ENCODE measurements at regions not wholly inside any gene's neighbourhood (a gene's known extent, or its start where the extent isn't known, plus 50 kb on each side); places are given as distances from the start of the nearest gene placed in this dataset.

DNA sequence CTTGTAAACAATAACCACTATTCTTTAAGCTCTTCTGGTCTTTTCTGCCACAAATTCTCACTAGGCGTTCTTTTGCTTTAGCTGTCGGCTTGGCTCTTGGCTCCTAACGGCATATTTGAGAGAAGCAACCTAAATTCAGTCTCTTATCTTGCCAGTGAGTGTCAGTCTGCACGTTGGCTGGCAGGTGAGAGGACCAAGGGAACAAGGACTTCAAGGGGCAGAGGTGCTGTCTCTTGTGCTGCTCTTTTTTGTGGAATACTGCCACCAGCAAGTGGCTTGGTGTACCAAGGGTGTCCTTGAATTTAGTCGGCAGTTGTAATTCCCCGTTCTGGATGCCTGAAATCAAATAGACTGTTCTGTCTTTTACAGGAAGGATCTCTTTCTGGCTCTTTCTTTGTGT, 77.8 kb upstream of the SLC4A4 start:
- Histone ChIP-seq H3K79me2 (ENCODE audit: control insufficient read depth, insufficient read depth, low read length) (peaks cover 25% of the 10 kb centered on the region), H3K4me1 (ENCODE audit: control insufficient read depth, extremely low read depth, insufficient read depth, low read length) (peaks cover 13% of the 10 kb centered on the region), H3K36me3 (ENCODE audit: control insufficient read depth, insufficient read depth, low read length) (no peaks in the 10 kb centered on the region), H3K4me2 (ENCODE audit: extremely low read depth, insufficient read depth, low read length) (no peak overlapping the region), H3K4me3 (replicated peaks in 1 of 4; ENCODE audit: control extremely low read depth in 1 of 4, insufficient read depth in 1 of 4, low read depth in 3 of 4, low read length in 4 of 4) (no peak overlapping the region), H3K9me3 (ENCODE audit: control insufficient read depth, insufficient read depth, low read depth, low read length) (no peaks in the 10 kb centered on the region), H3K9ac (ENCODE audit: insufficient read depth, low read length) (no peak overlapping the region), H2AFZ (ENCODE audit: low read length) (no peak overlapping the region), H4K20me1 (ENCODE audit: control insufficient read depth, extremely low read depth, insufficient read depth, low read length) (no peaks in the 10 kb centered on the region), H3K27me3 (ENCODE audit: control insufficient read depth, insufficient read depth, low read length) (no peaks in the 10 kb centered on the region), H3K27ac (ENCODE audit: insufficient read depth, low read length) (peak overlapping the region; percentile 65)
- no peak for DNase-seq (ENCODE audit: low read depth in 2 of 2)
- TF ChIP-seq CTCF (conservative IDR thresholded peaks at IDR 0.05 in 1 of 2, IDR thresholded peaks at IDR 0.05 in 1 of 2; ENCODE audit: low read depth in 1 of 2, low read length in 2 of 2), result no peak
- TF ChIP-seq EZH2 (IDR thresholded peaks at IDR 0.05; ENCODE audit: low read length, missing control alignments), result no peak

- Histone ChIP-seq H2AFZ (ENCODE audit: low read length) (no peak overlapping the region), H3K4me2 (ENCODE audit: extremely low read depth, insufficient read depth, low read length) (no peak overlapping the region), H3K27ac (ENCODE audit: insufficient read depth, low read length) (peak overlapping the region; percentile 65), H3K4me1 (ENCODE audit: control insufficient read depth, extremely low read depth, insufficient read depth, low read length) (peaks cover 13% of the 10 kb centered on the region), H3K36me3 (ENCODE audit: control insufficient read depth, insufficient read depth, low read length) (no peaks in the 10 kb centered on the region), H4K20me1 (ENCODE audit: control insufficient read depth, extremely low read depth, insufficient read depth, low read length) (no peaks in the 10 kb centered on the region), H3K9me3 (ENCODE audit: control insufficient read depth, insufficient read depth, low read depth, low read length) (no peaks in the 10 kb centered on the region), H3K4me3 (replicated peaks in 1 of 4; ENCODE audit: control extremely low read depth in 1 of 4, insufficient read depth in 1 of 4, low read depth in 3 of 4, low read length in 4 of 4) (no peak overlapping the region), H3K79me2 (ENCODE audit: control insufficient read depth, insufficient read depth, low read length) (peaks cover 25% of the 10 kb centered on the region), H3K9ac (ENCODE audit: insufficient read depth, low read length) (no peak overlapping the region), H3K27me3 (ENCODE audit: control insufficient read depth, insufficient read depth, low read length) (no peaks in the 10 kb centered on the region)
- no peak for TF ChIP-seq EZH2 (IDR thresholded peaks at IDR 0.05; ENCODE audit: low read length, missing control alignments)
- TF ChIP-seq CTCF (conservative IDR thresholded peaks at IDR 0.05 in 1 of 2, IDR thresholded peaks at IDR 0.05 in 1 of 2; ENCODE audit: low read depth in 1 of 2, low read length in 2 of 2), result no peak
- DNase-seq (ENCODE audit: low read depth in 2 of 2), result peak in 1 of 2 donors; percentile 59
Observed at GRCh38 chr4:71261633-71262121, 77.1 kb upstream of the SLC4A4 start.

GRCh38 chr4:71262161-71262560, 76.7 kb upstream of the SLC4A4 start:
- H2AFZ ChIP-seq (ENCODE audit: low read length), result no peak overlapping the region
- peak overlapping the region; percentile 65 for H3K27ac ChIP-seq (ENCODE audit: insufficient read depth, low read length)
- no peak for TF ChIP-seq EZH2 (IDR thresholded peaks at IDR 0.05; ENCODE audit: low read length, missing control alignments)
- no peak for TF ChIP-seq CTCF (conservative IDR thresholded peaks at IDR 0.05 in 1 of 2, IDR thresholded peaks at IDR 0.05 in 1 of 2; ENCODE audit: low read depth in 1 of 2, low read length in 2 of 2)
- H3K27me3 ChIP-seq (ENCODE audit: control insufficient read depth, insufficient read depth, low read length), result no peaks in the 10 kb centered on the region
- no peaks in the 10 kb centered on the region for H3K36me3 ChIP-seq (ENCODE audit: control insufficient read depth, insufficient read depth, low read length)
- no peaks in the 10 kb centered on the region for H4K20me1 ChIP-seq (ENCODE audit: control insufficient read depth, extremely low read depth, insufficient read depth, low read length)
- no peak overlapping the region for H3K4me3 ChIP-seq (replicated peaks in 1 of 4; ENCODE audit: control extremely low read depth in 1 of 4, insufficient read depth in 1 of 4, low read depth in 3 of 4, low read length in 4 of 4)
- peaks cover 17% of the 10 kb centered on the region for H3K4me1 ChIP-seq (ENCODE audit: control insufficient read depth, extremely low read depth, insufficient read depth, low read length)
- H3K9ac ChIP-seq (ENCODE audit: insufficient read depth, low read length), result no peak overlapping the region
- H3K79me2 ChIP-seq (ENCODE audit: control insufficient read depth, insufficient read depth, low read length), result peaks cover 25% of the 10 kb centered on the region
- H3K9me3 ChIP-seq (ENCODE audit: control insufficient read depth, insufficient read depth, low read depth, low read length), result no peaks in the 10 kb centered on the region
- peak; percentile 49 to 82 for DNase-seq (ENCODE audit: low read depth in 2 of 2)
- H3K4me2 ChIP-seq (ENCODE audit: extremely low read depth, insufficient read depth, low read length), result no peak overlapping the region
